ENCODE measurements at regions not wholly inside any gene's neighbourhood (a gene's known extent, or its start where the extent isn't known, plus 50 kb on each side); places are given as distances from the start of the nearest gene placed in this dataset.

DNA sequence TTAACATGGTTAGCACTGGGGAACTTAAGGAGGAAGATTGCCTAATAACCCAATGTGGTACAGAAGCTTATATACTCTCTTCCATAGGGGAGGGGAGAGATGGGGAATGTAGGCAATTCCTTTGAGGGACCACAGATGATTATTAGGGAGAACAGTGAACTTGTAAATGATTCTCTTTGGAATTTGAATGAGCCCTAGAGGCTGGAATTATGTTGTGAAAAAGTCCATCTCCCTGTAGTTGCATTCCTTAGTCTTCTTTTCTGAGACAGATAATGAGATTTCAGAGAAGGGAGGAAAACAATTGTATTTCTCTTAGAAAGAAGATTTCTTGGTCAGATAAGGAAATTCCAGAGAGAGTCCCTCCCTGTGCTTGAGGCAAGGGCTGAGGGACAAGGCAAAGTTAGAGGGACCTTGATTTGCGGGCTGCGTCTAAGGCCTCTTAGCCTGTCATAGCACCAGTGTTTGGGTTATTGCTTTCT lies 89.0 kb upstream of the HMCN1 start:
- no peak for DNase-seq

DNA sequence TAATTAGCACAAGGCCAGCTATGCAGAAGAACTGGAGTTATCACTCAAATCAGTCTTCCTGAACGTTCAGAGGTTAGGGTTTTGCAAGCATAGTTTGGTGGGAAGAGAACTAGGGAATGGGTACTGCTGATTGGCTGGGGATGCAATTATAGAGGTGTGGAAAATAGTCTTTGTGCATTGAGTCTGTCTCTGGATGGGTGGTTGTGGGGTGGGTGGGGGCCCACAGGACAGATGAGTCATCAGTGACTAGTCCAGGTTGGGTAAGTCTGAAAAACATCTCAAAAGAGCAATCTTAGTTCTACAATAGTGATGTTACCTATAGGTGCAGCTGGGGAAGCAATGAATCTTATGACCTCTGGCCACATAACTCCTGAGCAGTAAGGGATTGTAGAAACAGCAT lies 89.7 kb upstream of the HMCN1 start:
- no peak for DNase-seq

DNA sequence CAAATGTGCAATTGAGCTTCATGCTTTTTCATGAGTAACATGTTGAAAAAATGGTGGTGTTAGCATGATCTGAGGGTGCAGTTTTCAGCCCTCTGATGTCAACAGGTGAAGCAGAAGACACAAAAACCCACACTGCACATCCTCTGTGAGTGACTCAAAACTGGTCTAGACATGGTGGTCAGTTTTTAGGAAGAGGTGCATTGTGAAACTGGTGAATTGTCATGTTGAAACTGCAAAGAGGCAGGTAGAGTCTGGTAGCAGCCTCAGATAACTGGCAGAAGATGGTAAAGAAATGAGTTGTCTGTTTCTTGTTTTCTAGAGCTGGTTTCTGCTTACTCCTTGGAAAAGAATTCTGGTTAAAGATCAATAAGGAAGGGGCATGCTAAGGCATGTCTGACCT lies 97.3 kb upstream of the HMCN1 start:
- no peak for DNase-seq

DNA sequence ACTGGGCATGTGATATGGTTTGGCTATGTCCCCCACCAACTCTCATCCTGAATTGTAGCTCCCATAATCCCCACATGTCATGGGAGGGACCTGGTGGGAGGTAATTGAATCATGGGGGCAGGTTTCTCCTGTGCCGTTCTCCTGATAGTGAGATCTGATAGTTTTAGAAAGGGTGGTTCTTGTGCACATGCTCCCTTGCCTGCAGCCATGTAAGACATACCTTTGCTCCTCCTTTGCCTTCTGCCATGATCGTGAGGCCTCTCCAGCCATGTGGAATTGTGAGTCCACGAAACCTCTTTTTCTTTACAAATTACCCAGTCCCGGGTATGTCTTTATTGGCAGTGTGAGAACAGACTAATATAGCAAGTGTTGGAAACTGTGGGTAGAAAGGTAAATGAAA lies 99.5 kb upstream of the HMCN1 start:
- no peak for DNase-seq

DNA sequence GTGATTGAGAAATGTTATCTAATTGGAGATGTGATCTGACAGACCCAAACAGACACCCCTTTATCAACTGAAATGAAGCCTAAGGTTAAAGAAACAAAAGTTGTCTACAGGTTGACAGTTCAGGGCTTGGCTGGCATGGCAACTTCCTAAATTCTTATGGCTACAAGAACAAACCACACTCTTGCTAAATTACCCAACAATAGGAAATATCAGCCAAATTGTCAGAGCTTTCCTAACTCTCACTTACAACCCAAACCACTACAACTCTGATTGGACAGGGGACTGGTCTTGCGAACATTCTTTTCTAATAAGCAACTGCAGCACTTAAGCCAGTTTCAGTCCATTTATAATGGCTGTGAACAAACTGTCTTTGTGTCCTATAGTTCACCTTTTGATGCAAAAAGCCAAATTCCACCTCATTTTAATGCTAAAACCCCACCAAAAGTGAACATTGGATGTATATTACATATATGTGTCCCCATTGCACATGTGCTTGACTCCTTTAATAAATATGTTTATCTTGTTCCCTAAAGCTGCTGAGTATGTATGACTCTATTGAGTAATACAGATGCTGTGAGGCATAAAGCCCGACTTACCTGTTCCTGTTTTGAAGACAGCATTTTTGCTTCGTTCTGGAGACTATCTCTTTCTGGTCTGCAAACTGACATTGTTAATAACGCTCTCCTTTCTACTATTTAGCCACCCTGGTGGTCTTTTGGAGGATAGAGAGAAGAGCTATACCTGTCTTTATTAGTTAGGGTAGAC lies 101.3 kb upstream of the HMCN1 start:
- DNase-seq: no peak

DNA sequence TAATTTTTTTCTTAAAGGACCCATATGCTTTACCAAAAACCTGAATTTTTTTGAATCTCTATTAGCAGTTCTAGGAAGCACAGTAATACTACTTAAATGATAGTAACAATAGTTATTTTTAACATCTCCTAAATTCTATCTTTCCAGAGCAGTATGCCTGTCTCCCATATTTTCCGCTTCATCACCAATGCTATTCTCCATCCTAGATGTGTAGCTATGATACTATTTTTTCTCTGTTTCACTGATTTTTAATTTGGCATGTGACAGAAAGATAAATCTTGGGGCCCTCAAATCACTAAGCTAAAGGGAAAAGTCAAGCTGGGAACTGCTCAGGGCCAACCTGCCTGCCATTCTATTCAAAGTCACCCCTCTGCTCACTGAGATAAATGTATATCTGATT lies 102.3 kb upstream of the HMCN1 start:
- no peak for DNase-seq

DNA sequence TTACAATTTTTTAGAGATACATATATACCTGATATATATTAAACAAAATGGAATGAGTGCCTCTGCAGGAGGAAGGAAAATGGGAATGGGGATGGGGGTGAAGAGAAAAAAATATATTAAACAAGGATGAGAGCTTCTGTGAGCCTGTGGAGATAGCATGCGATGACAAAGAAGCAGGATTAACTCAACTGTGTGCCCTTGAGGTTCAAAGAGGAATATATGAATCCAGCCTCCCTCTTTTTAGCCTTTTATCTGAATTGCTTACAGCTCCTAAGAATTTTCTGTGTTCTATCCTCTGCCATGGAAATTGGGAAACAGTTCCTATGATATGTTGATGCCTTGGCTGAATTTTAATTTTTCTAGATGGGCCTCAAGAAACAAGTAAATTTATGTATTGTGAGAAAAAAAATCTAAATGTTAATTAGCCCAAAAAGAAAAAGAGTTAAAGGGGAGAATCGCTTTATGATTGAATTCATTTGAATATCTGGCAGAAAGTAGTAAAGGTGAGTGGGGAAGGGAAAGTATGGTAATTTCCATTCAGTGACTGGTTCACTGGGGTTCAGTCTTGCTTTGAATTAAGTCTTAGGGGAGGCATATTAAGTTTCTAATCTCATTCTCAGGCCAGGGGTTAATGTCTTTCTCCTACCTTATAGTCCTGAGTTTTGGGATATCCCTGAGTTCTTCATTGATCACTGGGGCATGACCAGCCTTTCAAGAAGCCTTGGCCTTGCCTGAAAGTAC lies 106.3 kb upstream of the HMCN1 start:
- no peak for DNase-seq

DNA sequence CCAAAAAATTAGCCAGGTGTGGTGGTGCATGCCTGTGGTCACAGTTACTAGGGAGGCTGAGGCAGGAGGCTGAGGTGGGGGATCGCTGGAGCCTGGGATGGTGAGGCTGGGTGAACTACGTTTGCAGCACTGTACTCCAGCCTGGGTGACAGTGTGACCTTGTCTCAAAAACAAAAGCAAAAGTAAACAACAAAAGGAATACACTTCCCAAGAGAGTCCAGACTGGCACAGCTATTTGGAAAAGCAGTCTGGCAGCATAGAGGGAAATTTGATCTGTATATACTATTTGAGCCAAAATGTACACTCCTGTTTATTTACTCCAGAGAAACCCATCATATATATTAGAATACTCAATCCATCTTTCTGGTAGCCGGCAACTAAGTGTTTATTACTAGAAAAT lies 107.0 kb upstream of the HMCN1 start:
- DNase-seq: no peak

DNA sequence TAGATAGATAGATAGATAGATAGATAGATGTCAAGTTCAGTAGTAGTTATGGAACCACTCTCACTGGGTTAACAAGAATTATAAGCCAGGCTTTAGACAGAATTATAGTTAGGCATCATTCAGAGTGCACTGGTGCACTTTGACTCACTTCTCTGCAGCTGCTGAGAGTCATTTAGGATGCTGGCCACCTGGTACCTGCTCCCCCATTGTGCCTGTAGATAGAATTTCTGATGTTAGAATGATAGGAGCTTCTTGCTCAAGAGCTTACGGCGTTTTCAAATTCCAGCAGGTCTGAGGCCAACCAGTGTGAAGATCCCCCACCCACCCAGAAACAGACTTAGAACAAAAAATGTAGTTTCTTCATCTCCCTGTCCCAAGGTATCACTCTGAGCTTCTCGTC lies 107.8 kb upstream of the HMCN1 start:
- DNase-seq: no peak

DNA sequence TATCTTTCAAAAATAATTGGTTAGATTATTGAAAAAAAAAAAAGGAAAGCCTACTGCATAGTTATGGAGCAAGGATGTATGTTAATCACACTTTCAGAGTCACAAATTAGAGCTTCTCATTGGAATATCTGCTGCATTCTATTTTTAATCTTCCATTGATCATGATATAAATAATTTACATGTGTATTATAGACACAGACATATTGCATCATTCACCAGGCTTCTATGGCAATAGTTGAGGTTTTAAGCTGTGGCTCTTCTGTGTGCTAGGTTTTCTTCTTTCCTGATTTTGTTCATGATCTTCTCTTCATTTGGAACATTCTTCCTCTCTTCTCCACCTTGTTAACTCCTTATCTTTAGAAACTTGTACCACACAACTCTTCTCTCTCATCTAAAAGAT lies 123.2 kb upstream of the HMCN1 start:
- DNase-seq: no peak

DNA sequence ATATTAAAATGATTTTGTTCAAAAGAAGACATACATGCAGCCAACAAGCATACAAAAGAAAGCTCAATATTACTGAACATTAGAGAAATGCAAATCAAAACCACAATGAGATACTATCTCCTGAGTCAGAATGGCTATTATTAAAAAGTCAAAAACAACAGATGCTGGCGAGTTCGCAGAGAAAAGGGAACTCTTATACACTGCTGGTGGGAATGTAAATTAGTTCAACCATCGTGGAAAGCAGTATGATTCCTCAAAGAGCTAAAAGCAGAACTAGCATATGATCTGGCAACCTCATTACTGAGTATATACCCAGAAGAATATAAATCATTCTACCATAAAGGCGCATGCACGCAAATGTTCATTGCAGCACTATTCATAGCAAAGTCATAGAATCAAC lies 126.0 kb upstream of the HMCN1 start:
- DNase-seq: no peak

DNA sequence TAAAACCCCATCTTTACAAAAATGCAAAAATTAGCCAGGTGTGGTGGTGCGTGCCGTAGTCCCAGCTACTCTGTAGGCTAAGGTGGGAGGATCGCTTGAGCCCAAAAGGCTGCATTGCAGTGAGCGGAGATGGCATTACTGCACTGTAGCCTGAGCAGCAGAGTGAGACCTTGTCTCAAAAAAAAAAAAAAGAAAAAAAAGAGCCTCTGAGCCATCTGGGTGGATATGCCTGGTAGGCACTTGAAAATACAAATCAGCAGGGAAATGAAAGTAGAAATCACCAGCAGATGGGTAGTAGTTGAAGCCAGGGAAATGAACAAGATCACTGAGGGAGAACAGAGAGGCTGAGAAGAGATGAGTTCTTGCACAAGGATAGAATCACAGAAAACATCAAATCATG lies 131.0 kb upstream of the HMCN1 start:
- DNase-seq: no peak

DNA sequence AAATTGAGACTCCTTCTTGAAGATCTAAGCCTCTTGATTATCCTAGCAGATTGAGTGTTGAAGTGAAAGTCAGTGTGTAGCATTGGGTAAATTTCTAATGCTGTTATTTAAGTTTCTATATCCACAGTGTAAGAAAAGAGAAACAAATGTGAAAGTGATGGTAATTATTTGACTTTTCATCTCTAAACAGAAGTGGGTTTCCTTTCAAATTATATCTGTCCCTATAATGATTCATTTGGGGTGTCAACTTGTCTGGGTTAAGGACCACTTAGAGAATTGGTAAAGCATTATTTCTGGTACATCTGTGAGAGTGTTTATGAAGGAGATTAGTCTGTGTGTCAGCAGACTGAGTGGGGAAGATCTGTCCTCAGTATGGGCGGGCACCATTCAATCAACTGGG lies 133.0 kb upstream of the HMCN1 start:
- no peak for DNase-seq

DNA sequence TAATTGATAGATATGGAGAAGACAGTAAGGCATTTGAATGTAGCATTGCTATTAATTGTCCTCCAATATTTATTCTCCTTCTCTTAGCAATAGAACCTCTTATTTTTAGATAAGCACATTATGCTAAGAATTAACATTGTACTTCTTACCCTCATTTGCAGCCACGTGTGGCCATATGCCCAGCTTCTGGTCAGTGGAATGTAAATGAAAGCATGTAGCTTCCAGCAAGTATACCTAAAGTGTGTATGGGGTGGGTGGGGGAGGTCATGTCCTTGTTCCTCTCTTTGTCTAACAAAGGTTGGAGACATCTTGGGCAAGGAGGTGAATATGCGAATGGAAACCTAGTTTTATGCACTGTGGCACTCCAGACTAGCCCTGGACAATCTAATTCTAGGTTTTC lies 133.6 kb upstream of the HMCN1 start:
- no peak for DNase-seq

DNA sequence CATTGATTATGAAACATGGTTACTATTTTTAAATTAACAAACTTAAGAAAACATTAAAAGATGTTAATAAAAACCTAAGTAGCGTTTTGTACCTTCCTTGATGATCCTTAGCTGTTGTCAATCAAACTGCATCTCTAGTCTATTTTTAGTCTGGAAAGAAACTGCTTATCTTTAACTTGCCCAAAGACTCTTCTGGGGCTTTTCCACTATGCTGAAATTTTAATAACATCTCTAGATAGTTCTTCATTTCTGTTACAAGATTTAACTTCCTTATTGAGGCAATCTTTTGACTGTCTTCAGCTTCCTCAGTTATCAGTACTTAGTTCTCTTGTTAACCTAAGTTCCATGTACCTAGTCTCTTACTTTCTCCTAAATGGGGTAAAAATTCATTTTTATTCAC lies 135.9 kb upstream of the HMCN1 start:
- no peak for DNase-seq

DNA sequence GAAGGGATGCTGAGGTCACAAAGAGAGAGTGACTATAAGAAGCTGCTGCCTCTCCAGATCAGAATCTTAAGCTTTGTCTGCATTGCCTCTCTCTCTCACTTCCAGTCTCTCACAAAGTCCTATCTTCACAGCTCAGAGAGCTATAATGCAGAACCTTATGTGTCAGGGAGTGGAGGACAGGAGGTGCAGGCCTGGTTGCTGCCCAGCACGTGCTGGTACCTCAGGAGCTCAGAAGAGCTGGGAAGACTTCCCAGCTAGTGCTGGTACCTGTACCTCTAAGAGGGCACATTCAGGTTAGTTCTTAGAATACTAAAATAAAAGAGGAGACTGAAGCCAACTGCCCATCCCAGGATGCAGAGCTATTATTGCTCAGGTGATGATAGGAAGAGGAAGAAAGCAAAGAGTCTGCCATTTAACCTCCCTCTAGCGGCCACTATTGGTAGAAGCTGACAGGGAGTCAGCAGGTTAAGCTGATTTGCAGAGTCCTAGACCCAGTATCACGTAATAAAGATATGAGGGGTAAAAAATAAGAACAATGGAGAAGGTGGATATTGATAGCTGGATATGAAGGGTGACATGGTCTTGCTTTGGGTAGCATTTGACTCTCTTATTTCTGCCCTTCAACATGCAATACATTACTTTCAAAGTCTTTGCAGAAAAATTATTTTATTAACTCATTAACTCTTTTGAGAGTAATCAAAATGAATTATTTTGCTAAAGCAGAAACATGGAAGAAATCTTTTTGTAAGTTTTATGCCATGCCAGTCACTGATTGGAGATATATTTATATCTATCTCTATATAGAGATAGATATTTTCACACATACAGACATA lies 138.1 kb upstream of the HMCN1 start:
- DNase-seq: no peak

DNA sequence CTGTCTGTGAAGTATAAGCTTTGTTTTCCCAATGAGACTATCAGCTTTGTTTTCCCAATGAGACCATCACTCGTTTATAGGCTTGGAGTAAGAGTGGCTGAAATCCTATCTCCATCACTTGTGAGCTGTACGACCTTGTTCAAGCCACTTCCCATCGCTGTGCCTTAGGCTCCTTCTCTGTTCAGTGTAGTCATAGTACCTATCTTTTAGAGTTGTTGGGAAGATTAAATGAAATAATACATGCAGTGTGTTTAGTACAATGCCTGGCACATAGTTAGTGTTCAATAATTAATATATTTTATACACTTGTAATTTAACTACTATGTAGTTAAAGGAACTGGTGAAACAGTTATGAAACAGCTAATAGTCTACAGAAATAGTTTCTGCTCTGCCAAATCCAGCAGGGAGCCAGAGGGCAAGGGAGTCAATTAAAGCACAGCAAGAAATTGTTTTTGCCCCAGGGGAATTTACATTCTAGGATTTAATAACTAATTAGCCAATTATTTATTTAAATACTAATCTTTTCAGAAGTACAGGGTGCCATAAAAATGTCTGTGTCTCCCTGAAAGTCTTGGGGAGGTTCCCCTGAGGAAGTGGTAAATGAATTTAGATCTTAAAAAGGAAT lies 139.3 kb upstream of the HMCN1 start:
- no peak for DNase-seq

DNA sequence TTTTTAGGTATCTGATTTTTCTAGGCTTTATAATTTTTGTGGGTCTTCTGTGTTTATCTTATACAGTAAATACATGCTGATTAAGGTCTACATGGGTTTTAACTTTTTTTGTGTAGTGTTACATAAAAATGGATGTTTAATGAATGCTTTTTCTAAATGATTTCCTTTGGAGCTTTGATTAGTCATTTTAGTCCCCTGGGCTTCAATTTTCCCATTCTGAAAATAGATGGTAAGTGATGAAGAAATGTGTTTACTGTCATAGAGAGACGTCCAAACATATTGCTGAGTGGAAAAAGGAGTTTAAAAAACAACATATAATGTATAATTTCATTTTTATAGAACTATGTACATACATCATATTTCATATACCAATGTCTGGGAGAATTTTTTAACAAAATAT lies 140.9 kb upstream of the HMCN1 start:
- DNase-seq: no peak

DNA sequence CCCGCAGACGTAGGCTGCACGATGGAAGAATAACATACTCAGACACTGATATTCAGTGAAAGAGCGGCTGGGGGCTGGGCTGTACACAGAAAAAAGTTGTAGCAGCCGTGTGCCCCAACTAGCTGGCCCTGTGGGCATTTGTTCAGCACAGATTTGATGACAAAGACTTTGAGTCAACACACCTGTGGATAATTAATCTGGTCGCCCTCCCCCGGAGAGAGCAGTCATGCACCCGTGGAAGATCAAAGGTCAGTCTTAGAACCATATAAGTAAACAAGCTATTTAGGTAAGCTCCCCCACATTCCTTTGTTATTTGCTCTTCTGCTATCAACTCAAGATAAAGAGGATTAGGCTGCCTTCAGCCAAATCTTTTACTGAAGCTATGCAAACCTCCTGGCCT lies 148.4 kb upstream of the HMCN1 start:
- no peak for DNase-seq

DNA sequence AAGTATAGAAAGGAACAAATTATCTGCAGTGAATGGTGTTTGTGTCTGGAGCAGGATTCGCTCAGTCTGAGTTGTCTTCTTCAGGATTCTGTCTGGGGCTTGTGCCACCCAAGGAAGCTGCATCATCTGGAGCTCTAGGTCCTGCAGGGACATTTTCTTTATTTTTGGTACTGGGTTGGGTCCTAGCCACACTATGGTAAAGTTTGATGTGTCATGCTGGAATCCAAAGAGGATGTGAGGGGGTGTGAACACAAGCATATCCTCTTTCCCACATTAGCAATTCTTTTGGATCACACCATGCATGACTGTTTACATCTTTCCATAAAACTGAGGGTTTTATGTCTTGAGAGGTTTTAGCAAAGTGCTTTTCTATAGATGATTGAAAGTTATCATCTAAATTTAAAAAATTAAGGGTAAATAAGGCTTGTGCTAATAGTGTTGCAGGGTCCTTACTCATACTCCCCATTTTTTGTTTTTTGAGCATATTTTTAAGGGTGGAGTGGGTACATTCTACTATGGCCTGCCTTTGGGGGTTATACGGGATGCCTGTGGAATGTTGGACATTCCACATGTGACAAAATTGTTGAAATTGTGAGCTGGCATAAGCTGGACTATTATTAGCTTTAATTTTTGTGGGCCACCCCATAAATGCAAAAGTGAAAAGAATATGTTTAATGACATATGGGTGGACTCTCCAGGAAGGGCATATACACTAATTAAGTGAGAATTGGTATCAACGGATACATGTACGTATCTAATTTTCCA lies 152.0 kb upstream of the HMCN1 start:
- no peak for DNase-seq

DNA sequence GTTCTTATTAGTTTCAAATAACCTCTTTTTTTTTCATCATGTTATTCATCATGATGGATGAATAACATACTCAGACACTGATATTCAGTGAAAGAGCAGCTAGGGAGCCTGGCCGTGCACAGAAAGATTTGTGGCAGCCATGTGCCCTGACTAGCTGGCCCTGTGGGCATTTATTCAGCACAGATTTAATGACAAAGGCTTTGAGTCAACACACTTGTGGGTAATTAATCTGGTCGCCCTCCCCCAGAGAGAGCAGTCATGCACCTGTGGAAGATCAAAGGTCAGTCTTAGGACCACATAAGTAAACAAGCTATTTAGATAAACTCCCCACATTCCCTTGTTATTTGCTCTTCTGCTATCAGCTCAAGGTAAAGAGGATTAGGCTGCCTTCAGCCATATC lies 153.2 kb upstream of the HMCN1 start:
- DNase-seq: no peak

DNA sequence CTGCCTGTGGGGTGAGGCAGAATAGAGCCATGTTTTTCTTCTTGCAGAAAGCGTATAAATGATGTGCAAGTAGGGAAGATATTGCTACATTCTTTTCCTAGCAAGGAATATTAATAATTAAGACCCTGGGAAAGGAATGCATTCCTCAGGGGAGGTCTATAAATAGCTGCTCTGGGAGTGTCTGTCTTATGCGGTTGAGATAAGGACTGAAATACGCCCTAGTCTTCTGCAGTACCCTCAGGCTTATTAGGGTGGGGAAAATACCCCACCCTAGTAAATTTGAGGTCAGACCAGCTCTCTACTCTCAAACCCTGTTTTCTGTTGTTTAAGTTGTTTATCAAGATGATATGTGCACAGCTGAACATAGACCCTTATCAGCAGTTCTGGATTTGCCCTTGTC lies 155.9 kb upstream of the HMCN1 start:
- no peak for DNase-seq

Measured in NCI-H1417 treated with DMSO at 0.1 percent for 48 hours (cell line).